ENCODE measurements at regions not wholly inside any gene's neighbourhood (a gene's known extent, or its start where the extent isn't known, plus 50 kb on each side); places are given as distances from the start of the nearest gene placed in this dataset.

GRCh38 chr18:62442391-62442790 is 80.4 kb upstream of the ZCCHC2 start:
- Mint-ChIP-seq H3K4me3 (no peak overlapping the region), H3K27ac (no peak overlapping the region), H3K36me3 (ENCODE audit: insufficient read depth in 2 of 2) (no peaks in the 10 kb centered on the region), H3K9me3 (no peaks in the 10 kb centered on the region), H3K27me3 (ENCODE audit: low read depth) (peaks cover 9% of the 10 kb centered on the region), H3K4me1 (ENCODE audit: low read depth) (no peaks in the 10 kb centered on the region)
- DNase-seq (no peak), ATAC-seq (replicated peaks in 1 of 2) (no peak)

- peak; percentile 19 to 34 for DNase-seq
- Mint-ChIP-seq H3K4me3 (peak overlapping the region in 1 of 2 donors; percentile 43), H3K9me3 (no peaks in the 10 kb centered on the region), H3K36me3 (ENCODE audit: insufficient read depth in 2 of 2) (peaks cover 4% of the 10 kb centered on the region in 2 donors), H3K27me3 (ENCODE audit: low read depth) (no peaks in the 10 kb centered on the region), H3K4me1 (ENCODE audit: low read depth) (peaks cover under 1% of the 10 kb centered on the region), H3K27ac (peak overlapping the region; percentile 54)
- peak; percentile 85 to 96 for ATAC-seq (replicated peaks in 1 of 2)
Measured at GRCh38 chr18:62445386-62445917, 77.4 kb upstream of the ZCCHC2 start.

- no peak for DNase-seq
- Mint-ChIP-seq H3K27me3 (ENCODE audit: low read depth) (no peaks in the 10 kb centered on the region), H3K36me3 (ENCODE audit: insufficient read depth in 2 of 2) (peaks cover 4% of the 10 kb centered on the region in 2 donors), H3K4me1 (ENCODE audit: low read depth) (peaks cover 11% of the 10 kb centered on the region), H3K27ac (no peak overlapping the region), H3K9me3 (no peaks in the 10 kb centered on the region), H3K4me3 (no peak overlapping the region)
- no peak for ATAC-seq (replicated peaks in 1 of 2)
Measured at GRCh38 chr18:62446511-62446910, 76.3 kb upstream of the ZCCHC2 start.

GRCh38 chr18:62447652-62448051 is 75.2 kb upstream of the ZCCHC2 start:
- Mint-ChIP-seq H3K9me3 (no peaks in the 10 kb centered on the region), H3K27me3 (ENCODE audit: low read depth) (no peaks in the 10 kb centered on the region), H3K27ac (no peak overlapping the region), H3K36me3 (ENCODE audit: insufficient read depth in 2 of 2) (peaks cover 4% of the 10 kb centered on the region in 2 donors), H3K4me1 (ENCODE audit: low read depth) (peaks cover 17% of the 10 kb centered on the region), H3K4me3 (no peak overlapping the region)
- DNase-seq: no peak
- no peak for ATAC-seq (replicated peaks in 1 of 2)

- no peak for ATAC-seq (replicated peaks in 1 of 2)
- Mint-ChIP-seq H3K4me1 (ENCODE audit: low read depth) (peaks cover 21% of the 10 kb centered on the region), H3K36me3 (ENCODE audit: insufficient read depth in 2 of 2) (peaks cover 4% of the 10 kb centered on the region in 2 donors), H3K27me3 (ENCODE audit: low read depth) (peaks cover 2% of the 10 kb centered on the region), H3K27ac (no peak overlapping the region), H3K9me3 (no peaks in the 10 kb centered on the region), H3K4me3 (no peak overlapping the region)
- no peak for DNase-seq
Measured at GRCh38 chr18:62448426-62448825, 74.4 kb upstream of the ZCCHC2 start.

GRCh38 chr18:62449490-62450104 is 73.2 kb upstream of the ZCCHC2 start:
- Mint-ChIP-seq H3K27me3 (ENCODE audit: low read depth) (peaks cover 10% of the 10 kb centered on the region), H3K4me3 (no peak overlapping the region), H3K36me3 (ENCODE audit: insufficient read depth in 2 of 2) (peaks cover 4% of the 10 kb centered on the region in 2 donors), H3K27ac (no peak overlapping the region), H3K9me3 (no peaks in the 10 kb centered on the region), H3K4me1 (ENCODE audit: low read depth) (peaks cover 30% of the 10 kb centered on the region)
- DNase-seq: no peak
- no peak for ATAC-seq (replicated peaks in 1 of 2)

GRCh38 chr18:62450175-62450545 is 72.7 kb upstream of the ZCCHC2 start:
- no peak overlapping the region for H3K4me3 Mint-ChIP-seq
- no peaks in the 10 kb centered on the region for H3K9me3 Mint-ChIP-seq
- no peak for DNase-seq
- ATAC-seq (replicated peaks in 1 of 2): no peak
- peaks cover 10% of the 10 kb centered on the region for H3K27me3 Mint-ChIP-seq (ENCODE audit: low read depth)
- peaks cover 4% of the 10 kb centered on the region in 2 donors for H3K36me3 Mint-ChIP-seq (ENCODE audit: insufficient read depth in 2 of 2)
- H3K4me1 Mint-ChIP-seq (ENCODE audit: low read depth): peaks cover 30% of the 10 kb centered on the region
- H3K27ac Mint-ChIP-seq: no peak overlapping the region

- ATAC-seq (replicated peaks in 1 of 2): no peak
- no peaks in the 10 kb centered on the region for H3K9me3 Mint-ChIP-seq
- DNase-seq: no peak
- peaks cover 4% of the 10 kb centered on the region in 2 donors for H3K36me3 Mint-ChIP-seq (ENCODE audit: insufficient read depth in 2 of 2)
- peaks cover 10% of the 10 kb centered on the region for H3K27me3 Mint-ChIP-seq (ENCODE audit: low read depth)
- no peak overlapping the region for H3K4me3 Mint-ChIP-seq
- peaks cover 30% of the 10 kb centered on the region for H3K4me1 Mint-ChIP-seq (ENCODE audit: low read depth)
- H3K27ac Mint-ChIP-seq: no peak overlapping the region
Measured at GRCh38 chr18:62450546-62451410, 72.0 kb upstream of the ZCCHC2 start.

GRCh38 chr18:62452280-62452831 is 70.5 kb upstream of the ZCCHC2 start:
- ATAC-seq (replicated peaks in 1 of 2) (peak; percentile 70 to 74), DNase-seq (peak; percentile 29 to 58)
- peaks cover 10% of the 10 kb centered on the region for H3K27me3 Mint-ChIP-seq (ENCODE audit: low read depth)
- no peak overlapping the region for H3K27ac Mint-ChIP-seq
- H3K9me3 Mint-ChIP-seq: no peaks in the 10 kb centered on the region
- peaks cover 4% of the 10 kb centered on the region in 2 donors for H3K36me3 Mint-ChIP-seq (ENCODE audit: insufficient read depth in 2 of 2)
- peaks cover 30% of the 10 kb centered on the region for H3K4me1 Mint-ChIP-seq (ENCODE audit: low read depth)
- peak overlapping the region; percentile 10 to 44 for H3K4me3 Mint-ChIP-seq

- Mint-ChIP-seq H3K9me3 (no peaks in the 10 kb centered on the region), H3K4me1 (ENCODE audit: low read depth) (peaks cover 30% of the 10 kb centered on the region), H3K27ac (peak overlapping the region; percentile 4), H3K4me3 (peak overlapping the region in 1 of 2 donors; percentile 30), H3K27me3 (ENCODE audit: low read depth) (peaks cover 10% of the 10 kb centered on the region), H3K36me3 (ENCODE audit: insufficient read depth in 2 of 2) (peaks cover 3 to 4% of the 10 kb centered on the region in 2 donors)
- DNase-seq: peak in 1 of 2 donors; percentile 35
- peak; percentile 43 to 81 for ATAC-seq (replicated peaks in 1 of 2)
Measured at GRCh38 chr18:62453864-62454263, 69.0 kb upstream of the ZCCHC2 start.

- Mint-ChIP-seq H3K27ac (no peak overlapping the region), H3K27me3 (ENCODE audit: low read depth) (peaks cover 10% of the 10 kb centered on the region), H3K9me3 (no peaks in the 10 kb centered on the region), H3K36me3 (ENCODE audit: insufficient read depth in 2 of 2) (peaks cover under 1 to 4% of the 10 kb centered on the region in 2 donors), H3K4me3 (no peak overlapping the region), H3K4me1 (ENCODE audit: low read depth) (peaks cover 30% of the 10 kb centered on the region)
- no peak for DNase-seq
- no peak for ATAC-seq (replicated peaks in 1 of 2)
Measured at GRCh38 chr18:62454527-62454926, 68.3 kb upstream of the ZCCHC2 start.

GRCh38 chr18:62455222-62455621 is 67.6 kb upstream of the ZCCHC2 start:
- Mint-ChIP-seq H3K27ac (no peak overlapping the region), H3K9me3 (no peaks in the 10 kb centered on the region)

GRCh38 chr18:62457877-62458276 is 64.9 kb upstream of the ZCCHC2 start:
- DNase-seq: no peak

More at GRCh38 chr18:62455222-62455621, 67.6 kb upstream of the ZCCHC2 start:
- no peak for ATAC-seq (replicated peaks in 1 of 2)
- Mint-ChIP-seq H3K36me3 (ENCODE audit: insufficient read depth in 2 of 2) (no peaks in the 10 kb centered on the region), H3K4me1 (ENCODE audit: low read depth) (peaks cover 30% of the 10 kb centered on the region), H3K4me3 (no peak overlapping the region), H3K27me3 (ENCODE audit: low read depth) (peaks cover 10% of the 10 kb centered on the region)
- DNase-seq: no peak

More at GRCh38 chr18:62457877-62458276, 64.9 kb upstream of the ZCCHC2 start:
- Mint-ChIP-seq H3K9me3 (no peaks in the 10 kb centered on the region), H3K4me1 (ENCODE audit: low read depth) (peaks cover 12% of the 10 kb centered on the region), H3K4me3 (no peak overlapping the region), H3K36me3 (ENCODE audit: insufficient read depth in 2 of 2) (no peaks in the 10 kb centered on the region), H3K27ac (no peak overlapping the region), H3K27me3 (ENCODE audit: low read depth) (peaks cover 10% of the 10 kb centered on the region)
- no peak for ATAC-seq (replicated peaks in 1 of 2)
